Amniotic epithelial cell (primary cell): ENCODE measurements at regions not wholly inside any gene's neighbourhood (a gene's known extent, or its start where the extent isn't known, plus 50 kb on each side); places are given as distances from the start of the nearest gene placed in this dataset.
"Not testable (repeated sequence)": the region's sequence is repeated elsewhere in the genome, so short reads cannot be mapped to it uniquely, and the experiment has no call there.

Experiments used
- DNase-seq: peaks from one replicate; pipeline ENCODE4 v3.0.0-alpha.2; 2010; ENCODE audit warnings: low read depth

DNA sequence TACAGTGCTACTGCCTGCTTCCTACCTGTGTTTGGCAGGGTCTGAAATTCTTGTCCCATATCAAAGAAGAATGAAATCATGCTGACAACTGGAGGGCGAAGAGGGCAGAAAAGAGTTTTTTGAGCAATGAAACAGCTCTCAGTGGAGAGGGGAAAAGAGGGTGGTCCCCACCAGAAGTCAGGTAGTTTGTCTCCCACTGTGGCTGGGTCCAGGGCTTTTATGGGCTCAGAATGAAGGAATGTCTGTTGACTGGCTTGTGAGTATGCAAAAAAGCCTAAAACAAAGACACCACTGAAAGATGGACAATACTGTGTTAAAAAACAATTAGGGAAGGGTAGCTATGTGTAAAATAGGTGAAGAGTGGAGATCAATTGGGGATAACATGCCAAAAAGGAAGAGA, 115.0 kb downstream of the ADAM29 start:
- DNase-seq = no peak

DNA sequence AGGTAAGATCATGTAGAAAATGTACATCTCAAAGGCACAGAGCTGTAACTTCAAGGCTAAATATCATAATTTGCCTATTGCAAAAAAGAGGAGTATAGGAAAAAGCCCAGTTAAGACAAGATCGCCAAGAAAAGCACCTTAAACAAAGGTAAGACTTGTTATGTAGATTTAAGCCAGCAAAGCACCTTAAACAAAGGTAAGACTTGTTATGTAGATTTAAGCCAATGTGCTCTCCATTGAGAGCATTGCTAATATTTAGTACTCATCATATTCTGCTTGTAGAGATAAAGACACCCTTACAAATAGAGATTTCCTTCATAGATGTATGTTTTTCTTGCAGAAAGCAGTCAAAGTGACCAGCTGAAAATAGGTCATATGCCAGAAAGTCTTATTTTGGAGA, 115.8 kb downstream of the ADAM29 start:
- DNase-seq = no peak

DNA sequence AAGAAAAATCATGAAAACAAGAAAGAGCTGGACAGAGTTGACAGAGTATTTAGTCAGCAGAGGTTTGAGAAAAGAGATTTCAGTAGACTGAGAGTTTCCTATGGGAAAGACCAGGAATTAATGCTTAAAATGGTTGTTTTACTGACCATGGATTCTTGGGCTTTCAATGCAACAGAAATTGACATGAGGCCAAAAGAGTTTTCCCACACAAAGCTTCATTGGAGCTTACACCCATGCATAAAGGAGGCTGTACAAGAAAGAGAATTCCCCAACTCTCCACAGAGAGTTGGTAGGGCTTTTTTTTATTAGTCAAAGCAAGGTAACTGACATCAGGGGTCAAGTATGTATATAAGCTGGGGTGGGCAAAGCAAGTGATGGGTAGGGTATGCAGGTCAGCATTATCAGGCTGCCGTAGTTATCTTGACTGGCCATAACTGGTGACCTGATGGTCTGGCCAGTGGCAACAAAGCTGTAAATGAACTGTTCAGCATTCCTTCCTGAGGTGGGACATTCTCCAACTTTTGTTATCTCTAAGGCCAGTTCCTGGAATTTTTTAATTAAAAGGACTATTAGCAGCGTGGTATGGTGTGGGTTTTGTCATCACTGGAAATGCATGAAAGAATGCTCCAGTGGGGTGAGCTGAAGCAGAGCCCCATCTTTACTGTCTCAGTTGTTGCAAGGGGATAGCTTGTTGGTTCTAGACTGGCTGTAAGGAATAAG, 117.0 kb downstream of the ADAM29 start:
- no peak for DNase-seq

DNA sequence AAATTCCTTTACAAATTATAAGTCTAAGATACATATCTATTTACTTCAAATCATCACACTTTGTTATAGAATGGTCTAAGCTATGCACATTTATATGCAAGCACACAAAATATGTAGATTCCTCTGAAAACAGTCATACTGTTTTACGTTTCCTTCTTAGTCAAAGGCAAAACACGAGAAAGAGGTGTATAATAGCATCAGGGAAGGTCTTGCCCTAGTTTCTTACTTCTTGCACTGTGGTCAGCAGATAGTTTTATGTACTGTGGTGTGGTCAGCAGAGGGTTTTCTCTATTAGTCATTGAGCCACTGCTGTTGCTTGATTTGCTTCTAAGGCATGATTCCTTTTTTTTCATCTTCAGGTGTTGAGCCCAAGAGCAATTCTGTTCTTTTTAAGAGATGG, 117.7 kb downstream of the ADAM29 start:
- no peak for DNase-seq

DNA sequence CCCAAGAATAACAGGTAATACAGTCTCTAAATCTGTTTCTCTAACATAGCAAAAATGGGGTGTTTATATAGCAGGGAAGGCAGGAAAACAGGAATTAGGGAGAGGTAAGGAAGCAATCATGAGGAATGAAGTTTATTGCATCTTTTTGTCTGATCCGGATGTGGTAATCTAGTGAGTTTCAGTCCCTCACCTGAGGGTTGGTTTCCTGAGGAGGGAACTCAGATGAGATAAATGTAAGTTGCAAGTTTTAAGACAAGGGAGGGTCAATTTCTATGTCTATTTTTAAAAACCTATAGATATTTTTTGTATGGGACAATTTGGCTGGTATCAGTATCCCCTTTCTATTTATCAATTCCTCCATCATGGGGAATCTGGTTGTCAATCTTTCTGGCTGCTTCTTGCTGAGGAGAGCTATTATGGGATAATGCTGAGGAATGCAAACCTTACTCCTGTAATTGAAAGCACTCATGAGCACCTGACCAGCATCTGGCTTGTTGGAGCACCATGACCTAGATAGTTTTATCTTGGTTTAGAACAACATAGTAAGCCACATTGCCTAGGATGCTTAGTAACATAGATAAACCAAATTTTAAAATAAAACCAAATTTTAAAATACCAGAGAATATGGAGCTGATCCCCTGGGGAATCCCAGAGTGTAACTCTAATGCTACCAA, 130.1 kb downstream of the ADAM29 start:
- no peak for DNase-seq

DNA sequence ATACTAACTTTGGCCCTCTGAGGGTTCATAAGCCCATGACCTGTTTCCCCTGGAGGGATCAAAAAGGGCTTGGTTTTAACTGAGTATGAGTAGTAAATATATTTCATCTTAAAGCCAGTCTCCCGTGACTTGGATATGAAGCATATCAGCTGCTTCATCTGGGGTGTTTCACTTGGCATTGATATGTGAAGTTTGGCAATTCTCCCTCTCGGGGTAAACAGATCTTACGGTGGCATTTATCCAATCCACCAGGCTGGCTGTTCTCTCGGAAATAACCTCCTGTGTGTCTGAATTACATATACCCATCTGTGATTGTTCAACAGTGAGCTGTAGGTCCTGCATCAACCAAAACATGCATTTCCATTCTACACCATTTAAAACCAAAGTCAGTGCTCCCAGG, 130.7 kb downstream of the ADAM29 start:
- DNase-seq = no peak

DNA sequence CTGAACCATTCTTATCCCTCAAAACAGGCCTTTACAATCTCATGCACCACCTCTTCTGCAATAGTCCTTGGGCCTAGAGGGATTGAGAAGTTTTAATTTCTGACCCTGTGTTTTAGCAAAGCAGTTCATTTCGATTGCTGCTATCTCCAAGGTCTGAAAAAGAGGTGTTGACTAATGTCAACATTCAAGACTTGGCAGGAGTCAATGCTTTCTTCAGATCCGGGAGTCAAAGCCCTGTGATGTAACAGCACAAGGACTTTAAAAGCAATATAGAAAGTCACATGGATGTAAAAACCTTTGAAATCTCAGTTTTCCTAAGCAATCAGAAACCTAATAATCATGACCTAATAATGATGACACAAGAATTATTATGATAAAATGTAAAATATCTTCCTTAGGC, 133.8 kb downstream of the ADAM29 start:
- no peak for DNase-seq

DNA sequence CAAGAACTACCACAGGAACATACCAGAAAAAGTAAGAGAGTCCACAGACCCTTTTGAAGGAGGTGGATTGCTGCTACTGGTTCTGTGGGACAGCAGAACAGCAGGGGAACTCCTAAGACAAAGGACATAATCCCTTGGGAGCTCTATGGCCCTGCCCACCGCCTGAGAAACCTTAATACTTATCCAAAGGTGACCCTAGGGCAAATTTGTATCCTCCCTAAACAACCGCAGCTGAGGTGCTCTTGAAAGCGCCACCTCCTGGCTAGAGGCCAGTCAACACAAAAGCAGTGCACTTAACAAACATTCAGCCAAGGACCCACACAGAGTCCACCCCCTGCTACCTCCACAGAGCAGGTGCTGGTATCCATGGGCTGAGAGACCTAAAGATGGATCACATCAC, 136.8 kb downstream of the ADAM29 start:
- no peak for DNase-seq

DNA sequence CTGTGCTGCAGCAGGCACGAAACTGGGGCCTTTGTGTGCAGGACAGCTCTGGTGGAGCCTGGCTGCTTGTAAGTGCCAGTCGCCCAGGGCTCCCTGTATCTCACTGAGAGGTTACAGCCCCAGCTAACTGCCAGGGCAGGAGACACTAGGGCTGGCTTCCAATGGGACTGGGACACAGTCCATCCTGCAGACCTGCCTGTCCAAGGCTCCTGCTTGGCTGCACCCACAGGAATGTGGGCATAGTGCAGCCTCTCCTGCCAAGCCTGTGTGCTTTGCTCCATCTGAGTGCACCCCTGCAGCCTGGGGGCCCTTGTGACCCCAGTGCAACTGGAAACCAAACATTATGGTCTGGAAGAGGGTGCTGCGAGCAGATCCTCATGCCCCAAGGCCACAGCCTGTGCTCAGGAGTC, 144.0 kb downstream of the ADAM29 start:
- no peak for DNase-seq

DNA sequence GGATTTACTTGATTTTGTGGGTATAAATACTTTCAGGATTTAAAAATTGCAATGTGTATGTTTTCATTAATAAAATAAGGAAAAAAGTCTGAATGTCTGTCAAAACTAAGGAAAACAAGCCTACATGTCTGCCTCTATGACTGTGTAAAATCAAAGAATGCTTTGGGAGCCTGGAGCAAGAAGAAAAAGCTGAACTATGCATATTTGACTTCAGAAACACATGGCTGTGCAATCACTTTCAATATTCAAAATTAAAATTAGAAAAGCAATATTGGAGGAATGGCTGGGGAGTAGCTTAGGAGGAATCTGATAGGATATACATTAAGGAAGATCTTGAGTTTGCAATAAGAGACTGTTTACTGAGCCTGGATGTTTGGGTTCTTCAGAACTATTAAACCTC, 147.1 kb downstream of the ADAM29 start:
- DNase-seq = no peak

DNA sequence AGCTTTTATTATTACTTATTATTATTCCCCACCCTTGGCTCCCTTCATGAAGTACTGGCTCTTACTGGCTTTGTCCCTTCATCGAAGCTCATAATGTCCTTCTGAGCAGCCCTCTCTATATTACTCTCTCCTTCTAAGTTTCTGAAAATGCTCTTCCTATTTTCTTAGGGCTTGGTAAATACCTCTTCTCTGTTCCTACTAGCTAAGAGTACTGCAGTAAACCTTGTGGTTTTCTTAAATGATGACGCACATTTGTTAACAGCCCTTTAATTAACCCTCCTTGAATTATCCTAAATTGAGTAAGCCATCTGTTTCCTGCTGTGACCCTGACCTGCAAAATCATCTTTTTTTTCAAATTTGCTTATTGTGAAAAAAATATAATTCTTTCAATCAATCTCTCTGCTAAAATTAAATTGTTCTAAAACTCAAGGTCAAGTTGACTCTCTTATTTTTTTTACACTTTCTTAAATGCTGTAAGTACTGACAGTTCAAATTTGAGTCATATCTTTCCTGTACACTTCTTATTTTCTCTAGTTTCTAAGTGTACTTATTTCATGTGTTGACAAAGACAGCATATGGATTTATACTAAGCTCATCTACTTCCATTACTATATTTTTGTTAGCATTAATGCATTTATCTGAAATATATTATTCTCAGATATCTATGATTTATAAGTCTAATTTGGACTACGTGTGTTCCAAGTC, 148.9 kb downstream of the ADAM29 start:
- no peak for DNase-seq

DNA sequence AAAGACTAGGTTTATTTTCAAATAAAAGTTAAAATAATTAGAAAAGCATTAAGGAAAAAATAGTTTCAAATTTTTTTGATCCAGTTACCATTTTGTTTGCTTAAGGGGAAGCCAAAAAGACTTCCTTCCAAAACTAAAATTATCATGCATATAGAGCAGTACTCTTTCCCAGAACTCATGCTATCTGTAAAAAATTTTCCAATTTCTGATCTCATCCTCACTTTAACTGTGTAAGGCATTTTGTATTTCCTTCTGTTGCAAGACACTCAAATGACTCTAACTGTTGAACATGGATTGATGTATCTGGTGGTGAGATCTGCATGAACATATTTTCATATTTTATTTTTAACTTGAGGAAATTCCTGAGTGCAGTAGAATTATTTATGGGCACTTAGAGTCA, 150.1 kb downstream of the ADAM29 start:
- DNase-seq = no peak

DNA sequence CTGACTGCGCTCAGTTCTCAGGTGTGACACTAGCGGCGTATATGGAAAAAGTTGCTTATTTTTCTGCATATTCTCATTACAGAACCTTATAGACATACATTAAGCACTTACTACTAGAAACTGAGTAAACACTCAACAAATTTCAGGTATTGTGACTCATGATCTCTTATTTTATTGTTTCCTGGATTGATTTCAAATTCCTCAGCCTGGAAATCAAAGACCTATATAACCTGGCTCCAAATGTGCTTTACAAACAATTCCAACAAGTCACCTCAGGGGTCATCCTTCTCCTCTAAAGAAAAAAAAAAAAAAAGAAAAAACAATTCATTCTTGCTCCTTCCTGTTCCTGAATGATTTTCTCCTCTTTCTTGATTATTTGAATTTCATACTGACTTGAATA, 152.3 kb downstream of the ADAM29 start:
- DNase-seq = no peak

DNA sequence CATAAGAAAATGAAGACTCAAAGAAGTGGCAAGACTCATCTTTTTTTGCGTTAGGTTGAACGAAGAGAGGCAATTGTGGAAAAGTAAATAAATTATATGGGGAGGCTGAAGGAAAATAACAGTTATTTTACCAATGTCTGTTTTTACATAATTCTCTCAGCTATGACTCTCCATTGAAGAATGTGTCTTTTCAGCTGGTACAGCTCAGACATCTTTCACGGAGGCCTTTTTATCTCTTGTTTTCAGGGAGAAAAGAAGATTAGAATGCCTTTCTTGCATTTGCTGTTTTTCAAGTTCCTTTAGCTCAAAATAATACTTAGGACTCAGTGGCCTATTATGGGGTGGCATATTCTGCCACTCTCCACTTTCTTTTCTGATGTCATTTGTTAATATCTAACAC, 153.0 kb downstream of the ADAM29 start:
- DNase-seq = peak; percentile 1

DNA sequence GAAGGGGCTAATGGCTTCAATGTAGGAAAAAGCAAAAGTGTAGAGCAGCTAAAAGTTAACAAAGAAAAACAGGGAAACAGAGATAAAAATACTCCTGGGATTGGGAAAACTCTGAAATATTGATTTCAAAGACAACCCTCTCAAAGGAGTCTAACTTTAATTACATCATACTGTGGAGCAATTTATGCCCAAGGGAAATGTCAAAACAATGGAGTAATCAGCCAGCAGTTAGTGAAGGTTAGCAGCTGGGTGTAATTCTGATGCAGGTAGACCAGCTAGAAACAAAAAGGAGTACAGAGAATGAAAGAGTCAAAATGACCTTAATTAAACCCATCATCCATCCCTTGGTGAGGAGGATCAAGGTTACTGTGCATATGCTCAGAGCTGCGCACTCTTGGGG, 169.0 kb downstream of the ADAM29 start:
- DNase-seq = no peak

DNA sequence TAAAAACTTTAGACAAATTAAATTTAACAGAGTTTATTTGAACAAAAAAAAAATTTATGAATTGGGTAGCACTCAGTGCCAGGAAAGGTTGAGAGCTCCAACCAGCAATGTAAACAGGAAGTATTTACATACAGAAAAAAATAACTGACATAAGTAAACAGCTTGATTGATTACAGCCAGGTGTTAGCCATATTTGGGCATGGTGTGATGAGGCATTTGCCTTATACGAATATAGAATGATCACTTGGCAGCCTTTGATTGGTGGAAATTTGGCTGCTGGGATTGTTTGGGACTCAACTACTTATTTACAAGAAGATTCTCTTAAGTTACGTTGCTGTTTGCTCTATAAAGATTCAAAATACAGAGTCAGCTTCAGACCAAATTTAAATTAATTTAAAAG, 172.0 kb downstream of the ADAM29 start:
- DNase-seq = no peak

DNA sequence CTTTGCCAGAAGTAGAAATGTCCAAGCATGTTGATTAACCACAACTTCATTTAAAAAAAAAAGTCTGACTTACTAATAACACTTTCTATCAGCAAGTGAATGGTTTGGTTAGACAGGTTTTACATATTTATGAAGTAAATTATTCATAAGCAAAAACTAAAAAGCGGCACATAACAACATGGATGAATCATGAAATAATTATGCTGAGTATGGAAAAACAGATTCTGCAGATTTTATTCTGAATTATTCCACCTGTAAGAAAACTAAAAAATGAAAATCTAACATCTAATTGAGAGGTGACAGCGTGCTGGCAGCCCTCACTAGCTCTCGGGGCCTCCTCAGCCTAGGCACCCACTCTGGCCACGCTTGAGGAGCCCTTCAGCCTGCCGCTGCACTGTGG, 173.5 kb downstream of the ADAM29 start:
- DNase-seq = no peak

DNA sequence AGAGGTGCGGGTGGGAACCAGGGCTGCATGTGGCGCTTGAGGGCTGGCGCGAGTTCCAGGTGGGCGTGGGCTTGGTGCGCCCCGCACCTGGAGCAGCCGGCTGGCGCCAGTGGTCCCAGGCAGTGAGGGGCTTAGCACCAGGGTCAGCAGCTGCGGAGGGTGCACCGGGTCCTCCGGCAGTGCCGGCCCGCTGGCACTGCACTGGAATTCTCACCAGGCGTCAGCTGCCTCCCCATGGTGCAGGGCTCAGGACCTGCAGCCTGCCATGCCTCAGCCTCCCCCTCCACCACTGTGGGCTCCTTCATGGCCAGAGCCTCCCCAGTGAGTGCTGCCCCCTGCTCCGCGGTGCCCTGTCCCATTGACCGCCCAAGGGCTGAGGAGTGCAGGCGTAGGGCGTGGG, 174.0 kb downstream of the ADAM29 start:
- no peak for DNase-seq

DNA sequence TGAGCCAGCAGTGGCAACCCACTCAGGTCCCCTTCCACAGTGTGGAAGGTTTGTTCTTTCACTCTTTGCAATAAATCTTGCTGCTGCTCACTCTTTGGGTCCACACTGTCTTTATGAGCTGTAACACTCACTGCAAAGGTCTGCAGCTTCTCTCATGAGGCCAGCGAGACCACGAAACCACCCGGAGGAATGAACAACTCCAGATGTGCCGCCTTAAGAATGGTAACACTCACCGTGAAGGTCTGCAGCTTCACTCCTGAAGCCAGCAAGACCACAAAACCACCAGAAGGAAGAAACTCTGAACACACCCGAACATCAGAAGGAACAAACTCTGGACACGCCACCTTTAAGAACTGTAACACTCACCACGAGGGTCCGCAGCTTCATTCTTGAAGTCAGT, 174.9 kb downstream of the ADAM29 start:
- not testable (repeated sequence) for DNase-seq

DNA sequence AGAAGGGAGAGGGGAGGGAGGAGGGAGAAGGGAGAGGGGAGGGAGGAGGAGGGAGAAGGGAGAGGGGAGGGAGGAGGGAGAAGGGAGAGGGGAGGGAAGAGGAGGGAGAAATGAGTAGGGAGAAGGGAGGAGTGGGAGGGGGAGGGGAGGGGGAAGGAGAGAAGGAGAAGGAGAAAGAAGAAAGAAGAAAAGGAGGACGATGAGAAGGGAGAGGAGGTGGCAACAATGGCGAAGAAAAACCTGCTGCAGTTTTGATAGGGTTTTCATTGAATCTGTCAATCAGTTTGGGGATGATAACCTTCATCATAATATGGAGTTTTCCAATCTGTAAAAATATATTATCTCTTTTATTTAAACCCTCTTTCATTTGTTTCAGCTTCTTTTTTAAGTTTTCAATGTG, 185.2 kb downstream of the ADAM29 start:
- DNase-seq = no peak

DNA sequence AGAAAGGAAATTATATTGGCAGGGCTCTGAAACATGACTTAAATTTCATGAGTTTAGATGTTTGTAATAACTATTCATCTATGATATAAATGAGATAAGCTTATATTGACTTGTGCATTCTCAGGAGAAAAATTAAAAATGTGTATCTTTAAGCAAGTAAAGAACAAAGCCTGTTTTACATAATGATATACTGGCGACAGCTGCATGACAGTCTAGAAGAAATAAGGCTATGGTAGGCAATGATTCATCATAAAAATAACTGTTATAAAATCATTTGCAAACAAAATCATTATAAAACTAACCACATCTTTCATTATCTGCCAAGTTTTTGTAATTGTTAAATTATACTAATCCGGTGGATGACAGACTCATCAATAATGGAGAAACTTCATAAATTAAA, 188.1 kb downstream of the ADAM29 start:
- no peak for DNase-seq

DNA sequence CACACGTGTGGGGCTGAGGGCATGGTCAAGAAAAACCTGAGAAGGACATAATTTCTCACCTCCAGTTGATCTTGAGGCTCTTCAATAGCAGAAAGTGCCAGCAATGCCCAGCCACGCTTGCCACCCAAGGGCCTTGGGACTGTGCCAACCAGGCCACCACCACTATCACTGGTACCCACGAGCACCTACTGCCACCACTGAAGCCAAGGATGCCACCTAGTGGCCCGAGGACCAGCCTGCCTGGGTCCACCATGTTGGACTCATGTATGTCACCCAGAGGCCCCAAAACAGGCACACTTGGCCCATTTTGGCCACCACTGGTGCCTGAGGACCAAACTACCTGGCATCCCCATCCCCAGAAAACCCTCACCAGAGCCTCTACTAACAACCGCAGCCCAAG, 191.8 kb downstream of the ADAM29 start:
- no peak for DNase-seq

DNA sequence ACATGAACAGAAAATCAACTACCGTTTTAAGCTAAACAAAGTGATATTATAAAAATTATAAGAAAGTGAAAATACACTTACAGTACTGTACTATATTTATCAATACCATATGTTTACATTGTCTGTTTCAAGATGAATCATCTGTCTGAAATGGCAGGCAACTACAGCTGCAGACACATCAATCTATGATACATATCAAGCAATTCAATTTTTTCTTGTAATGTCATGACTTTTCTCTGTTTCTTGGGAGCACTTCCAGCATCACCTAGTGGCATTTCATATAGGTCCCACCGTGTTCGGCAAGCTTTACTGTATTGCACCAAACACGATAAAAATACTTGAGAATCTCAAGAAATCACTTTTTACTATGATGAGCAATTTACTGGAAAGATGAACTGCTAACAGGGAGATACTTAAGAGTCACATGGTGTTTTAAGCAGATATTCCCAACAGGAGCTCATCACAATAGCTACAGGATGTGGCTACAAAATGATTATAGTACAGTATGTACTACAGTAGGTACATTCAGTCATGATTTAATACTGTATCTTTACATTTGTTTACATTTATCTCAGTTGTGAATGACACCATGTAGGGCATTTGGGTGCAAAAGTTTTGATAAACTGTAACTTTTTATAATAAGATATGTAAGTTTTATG, 207.4 kb downstream of the ADAM29 start:
- no peak for DNase-seq
